NCI-H2081 (cell line): ENCODE measurements at regions not wholly inside any gene's neighbourhood (a gene's known extent, or its start where the extent isn't known, plus 50 kb on each side); places are given as distances from the start of the nearest gene placed in this dataset.
"Not testable (repeated sequence)": the region's sequence is repeated elsewhere in the genome, so short reads cannot be mapped to it uniquely, and the experiment has no call there.

Experiments
- DNase-seq, 2 experiments: peaks; one replicate each; lab custom pipeline; 2025; lab: John Stamatoyannopoulos, UW

DNA sequence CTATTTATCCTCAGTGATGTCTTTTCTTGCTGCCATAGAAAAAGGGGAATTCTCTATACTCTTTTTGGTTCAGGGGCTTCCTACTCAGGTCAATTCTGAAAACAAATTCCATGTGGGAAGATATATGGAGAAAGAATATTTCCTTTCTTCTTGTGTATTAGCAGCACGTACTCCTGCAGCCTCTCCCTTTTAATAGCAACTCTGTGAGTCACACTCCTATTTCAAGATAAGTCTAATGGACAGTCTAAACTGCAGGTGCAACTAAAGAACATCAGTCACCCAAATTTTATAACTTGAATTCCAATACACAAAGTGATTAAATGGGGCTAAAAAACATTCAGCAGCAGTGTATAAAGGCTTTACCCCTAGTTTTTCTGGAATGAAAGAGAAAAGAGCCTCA, 942.2 kb downstream of the CNTNAP5 start:
- no peak for DNase-seq

DNA sequence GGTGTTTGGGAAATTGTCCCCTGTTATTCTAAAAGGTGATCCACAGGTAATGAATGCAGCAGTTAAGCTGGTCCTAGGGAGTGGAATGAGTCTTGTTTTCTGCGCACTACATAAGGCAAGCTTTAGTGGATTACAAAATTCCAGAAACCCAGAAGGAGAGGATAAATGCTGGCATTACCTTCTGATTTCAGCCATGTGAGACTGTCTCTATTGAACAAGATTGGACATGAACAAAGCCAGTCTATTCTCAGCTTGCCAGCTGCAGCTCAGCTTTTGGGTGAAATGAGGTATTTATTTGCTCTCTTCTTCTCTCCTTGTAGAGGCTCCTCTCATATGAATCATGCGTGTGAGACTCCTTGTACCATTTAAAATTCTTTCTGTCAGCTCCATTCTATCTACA, 944.9 kb downstream of the CNTNAP5 start:
- DNase-seq = no peak

DNA sequence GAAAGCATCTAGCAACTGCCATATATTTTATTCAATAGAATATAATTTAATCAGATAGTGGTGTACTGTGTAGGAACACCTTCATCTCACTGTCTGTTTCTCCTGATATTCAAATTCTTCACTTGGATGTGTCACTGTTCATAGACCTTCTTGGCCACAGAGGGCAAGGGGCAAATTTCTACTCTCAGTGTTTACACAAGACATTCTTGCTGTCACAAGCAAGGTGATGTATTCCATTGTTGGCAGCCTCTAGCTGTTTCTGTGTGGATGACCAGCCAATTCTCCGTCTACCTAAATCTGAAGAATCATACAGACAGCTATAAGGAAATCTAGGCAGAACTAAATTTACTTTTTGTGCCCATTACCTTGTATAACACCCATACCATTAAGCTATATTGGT, 948.3 kb downstream of the CNTNAP5 start:
- no peak for DNase-seq

DNA sequence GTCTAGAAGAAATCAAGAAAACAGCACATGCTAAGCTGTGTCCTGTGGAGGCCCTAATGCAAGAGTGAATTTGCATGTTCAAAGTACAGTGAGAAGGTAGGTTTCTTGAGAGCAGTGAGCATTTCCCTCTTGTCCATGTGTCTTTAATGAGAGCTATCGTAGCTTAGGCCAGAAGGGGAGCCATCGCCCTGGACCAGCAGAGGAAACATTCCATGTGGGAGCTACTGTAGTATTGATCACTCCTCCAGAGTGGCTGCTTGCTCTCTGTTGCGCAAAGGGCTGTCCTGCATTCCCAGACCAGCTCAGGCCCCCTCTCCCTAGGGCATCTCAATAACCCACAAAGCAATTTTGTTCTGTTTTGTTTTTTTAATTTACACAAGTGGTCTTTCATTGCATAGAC, 950.1 kb downstream of the CNTNAP5 start:
- DNase-seq = no peak

DNA sequence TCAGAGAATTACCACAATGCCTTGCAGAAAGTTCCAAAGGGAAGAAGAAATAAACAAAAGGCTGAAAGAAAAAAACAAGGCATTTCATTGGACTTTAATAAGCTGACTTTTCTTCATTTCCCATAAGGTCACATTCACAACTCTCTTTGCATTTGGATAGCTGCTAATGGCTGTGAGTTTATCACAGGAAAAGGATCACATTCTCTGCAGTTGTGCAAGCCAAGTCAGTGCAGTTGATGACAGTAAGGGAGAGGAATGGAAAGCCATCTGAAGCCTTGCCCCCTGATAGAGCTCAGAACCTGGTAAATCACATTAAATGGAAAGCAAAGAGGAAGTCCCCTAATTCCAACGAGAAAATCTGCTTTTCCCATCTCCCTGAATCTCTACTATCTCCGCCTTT, 950.6 kb downstream of the CNTNAP5 start:
- DNase-seq = no peak

DNA sequence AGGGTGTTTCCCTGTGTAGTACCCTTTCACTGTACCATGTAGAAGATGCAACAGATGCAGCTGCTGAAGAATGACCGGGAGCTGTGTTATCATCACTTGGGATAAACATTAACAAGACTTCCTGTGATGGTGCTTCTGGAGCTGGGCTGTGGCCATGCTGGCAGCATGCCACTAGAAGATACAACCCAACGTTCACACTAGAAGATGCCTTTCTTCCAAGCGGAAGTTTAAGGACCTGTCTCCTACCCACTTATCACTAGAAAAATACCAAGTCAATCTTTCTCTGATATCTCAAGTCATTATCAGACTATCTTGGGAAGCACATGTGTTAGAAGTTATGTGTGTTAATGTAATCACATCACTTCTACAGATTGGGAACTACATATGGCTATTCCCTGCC, 953.5 kb downstream of the CNTNAP5 start:
- DNase-seq = no peak

DNA sequence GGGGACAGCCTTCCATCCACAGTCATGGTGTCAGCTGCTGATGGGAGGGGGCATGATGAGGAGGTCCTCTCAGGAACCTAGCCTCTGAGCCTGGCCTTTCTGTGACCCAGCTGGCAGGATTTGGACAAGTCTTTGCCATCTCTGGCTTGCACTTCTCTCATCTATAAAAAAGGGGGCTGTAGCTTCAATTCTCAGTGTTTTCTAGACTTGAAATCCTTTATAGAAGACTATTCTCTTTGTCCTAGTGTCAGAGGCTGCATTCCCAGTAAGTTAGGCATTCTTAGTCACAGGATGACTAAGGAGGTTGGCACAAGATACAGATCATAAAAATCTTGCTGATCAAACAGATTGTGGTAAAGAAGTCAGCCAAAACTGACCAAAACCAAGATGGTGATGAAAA, 958.5 kb downstream of the CNTNAP5 start:
- no peak for DNase-seq

DNA sequence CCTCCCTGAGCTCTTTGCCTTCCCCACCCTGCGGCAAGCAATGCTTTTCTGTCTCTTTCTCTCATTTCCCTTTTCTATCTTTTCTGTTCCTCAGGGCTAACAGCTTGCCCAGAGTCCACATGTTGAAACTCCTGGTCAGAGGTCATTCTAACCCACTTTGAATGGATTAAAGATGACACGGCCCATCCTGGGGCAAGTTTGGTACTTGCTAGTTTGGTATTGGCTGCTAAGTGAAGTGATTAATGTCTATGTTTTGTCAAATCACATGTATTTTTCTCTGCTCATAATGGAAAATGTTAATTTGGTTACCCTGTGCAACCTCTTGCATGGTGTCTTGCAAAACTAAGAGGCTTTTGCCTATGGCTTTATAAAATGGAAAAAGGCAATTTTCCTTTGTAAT, 960.2 kb downstream of the CNTNAP5 start:
- DNase-seq = no peak

DNA sequence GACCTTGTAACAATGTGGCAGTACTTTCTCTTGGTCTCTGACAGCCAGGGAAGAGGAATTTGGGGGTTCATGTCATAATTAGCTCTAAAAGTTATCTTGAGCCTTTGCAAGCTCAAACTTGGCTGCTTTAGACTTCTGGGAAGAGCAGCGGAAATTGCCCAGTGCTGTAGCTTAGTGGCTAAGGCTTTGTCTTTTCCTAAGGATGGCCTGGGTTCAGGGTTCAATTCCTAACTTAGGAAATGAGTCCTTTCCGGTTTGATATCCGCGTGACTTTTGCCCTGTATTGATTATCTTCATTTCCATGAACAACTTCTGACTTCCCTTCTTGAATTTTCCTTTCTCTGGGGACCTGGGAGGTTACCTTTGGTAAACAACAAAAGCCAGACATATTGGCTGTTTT, 961.0 kb downstream of the CNTNAP5 start:
- no peak for DNase-seq

DNA sequence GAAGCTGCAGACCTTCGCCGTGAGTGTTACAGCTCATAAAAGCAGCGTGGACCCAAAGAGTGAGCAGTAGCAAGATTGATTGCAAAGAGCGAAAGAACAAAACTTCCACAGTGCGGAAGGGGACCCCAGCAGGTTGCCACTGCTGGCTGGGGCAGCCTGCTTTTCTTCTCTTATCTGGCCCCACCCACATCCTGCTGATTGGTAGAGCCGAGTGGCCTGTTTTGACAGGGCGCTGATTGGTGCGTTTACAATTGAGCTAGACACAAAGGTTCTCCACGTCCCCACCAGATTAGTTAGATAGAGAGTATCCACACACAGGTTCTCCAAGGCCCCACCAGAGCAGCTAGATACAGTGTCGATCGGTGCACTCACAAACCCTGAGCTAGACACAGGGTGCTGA, 961.8 kb downstream of the CNTNAP5 start:
- DNase-seq = not testable (repeated sequence)

DNA sequence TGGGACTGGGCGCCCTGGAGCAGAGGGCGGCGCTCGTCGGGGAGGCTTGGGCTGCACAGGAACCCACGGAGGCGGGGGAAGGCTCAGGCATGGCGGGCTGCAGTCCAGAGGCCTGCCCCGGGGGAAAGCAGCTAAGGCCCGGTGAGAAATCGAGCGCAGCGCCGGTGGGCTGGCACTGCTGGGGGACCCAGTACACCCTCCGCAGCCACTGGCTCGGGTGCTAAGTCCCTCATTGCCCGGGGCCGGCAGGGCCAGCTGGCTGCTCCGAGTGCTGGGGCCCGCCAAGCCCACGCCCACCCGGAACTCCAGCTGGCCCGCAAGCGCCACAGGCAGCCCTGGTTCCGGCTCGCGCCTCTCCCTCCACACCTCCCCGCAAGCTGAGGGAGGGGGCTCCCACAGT, 962.3 kb downstream of the CNTNAP5 start:
- DNase-seq = not testable (repeated sequence)

DNA sequence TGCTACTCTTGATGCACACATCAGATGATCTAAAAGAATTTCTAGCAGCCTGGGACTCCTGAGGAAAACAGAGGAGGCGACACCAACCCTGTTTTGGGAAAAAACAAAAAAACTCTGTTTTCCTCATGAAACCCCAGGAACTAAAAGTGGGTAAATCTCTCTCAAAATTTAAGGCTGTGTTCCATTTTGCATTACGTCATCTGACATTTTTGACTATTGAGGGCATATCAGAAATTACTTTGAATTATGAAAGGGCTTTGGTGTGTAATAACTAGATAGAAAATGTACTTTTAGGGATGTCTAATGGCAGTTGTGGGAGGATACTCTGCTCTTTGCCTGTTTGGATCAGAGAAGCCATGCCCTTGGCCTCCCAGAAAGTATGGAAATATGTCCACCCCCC, 963.0 kb downstream of the CNTNAP5 start:
- no peak for DNase-seq

DNA sequence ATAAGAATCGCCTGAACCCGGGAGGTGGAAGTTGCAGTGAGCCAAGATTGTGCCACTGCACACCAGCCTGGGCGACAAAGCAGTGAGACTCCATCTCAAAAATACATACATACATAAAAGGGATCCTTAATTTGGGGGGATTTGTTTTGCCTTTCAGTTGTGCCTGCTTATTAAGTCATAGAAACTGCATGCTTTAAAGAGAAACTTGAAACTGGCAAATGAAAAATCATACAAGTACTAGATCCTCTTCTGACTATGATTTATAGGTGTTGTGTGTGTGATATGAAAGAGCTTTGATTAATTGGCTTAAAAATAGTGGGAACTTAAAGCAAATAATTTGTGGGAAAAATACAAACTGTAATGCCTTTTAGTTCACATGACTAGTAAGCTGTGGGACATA, 963.7 kb downstream of the CNTNAP5 start:
- DNase-seq = no peak

DNA sequence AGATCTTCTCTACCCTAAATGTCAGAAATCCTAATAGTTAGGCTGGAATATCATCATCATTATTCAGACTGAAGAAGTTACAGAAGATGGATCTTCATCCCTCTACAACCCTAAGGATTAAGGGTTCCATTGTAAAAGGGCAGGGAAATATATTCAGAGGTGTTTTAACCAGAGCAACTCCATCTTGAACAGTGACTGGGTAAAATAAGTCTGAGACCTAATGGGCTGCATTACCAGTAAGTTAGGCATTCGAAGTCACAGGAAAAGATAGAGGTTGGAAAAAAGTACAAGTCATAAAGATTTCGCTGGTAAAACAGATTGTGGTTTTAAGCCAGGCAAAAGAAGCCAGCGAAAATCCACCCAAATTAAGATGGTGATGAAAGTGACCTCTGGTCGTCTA, 968.7 kb downstream of the CNTNAP5 start:
- no peak for DNase-seq

DNA sequence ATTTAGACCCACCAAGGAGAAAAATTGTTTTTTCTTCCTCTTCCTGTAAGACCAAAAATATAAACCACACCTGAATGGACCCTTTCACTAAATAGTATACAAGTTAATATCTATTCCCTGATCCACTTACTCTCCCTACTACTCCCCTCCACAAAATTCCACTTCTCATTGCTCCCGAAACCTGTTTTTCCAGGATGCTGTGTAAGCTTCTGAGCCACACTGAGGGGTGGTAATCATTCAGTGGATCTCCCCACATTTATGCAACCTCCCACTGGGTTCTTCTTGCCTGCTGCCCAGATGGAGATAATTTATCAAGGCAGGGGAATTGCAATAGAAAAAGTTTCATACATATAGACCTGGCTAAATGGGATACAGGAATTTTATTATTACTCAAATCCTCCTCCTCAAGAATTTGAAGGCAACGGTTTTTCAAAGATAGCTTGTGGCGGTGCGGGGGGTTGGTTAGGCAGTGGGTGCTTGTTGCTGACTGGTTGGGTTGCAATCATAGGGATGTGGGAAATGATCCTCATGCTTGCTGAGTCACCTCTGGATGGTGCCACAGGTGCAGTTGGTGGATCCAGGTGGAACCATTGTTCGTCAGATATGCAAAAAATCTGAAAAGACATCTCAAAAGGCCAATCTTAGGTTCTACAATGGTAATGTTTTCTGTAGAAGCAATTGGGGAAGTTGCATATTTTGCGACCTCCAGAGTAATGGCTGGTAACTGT, 970.3 kb downstream of the CNTNAP5 start:
- DNase-seq = no peak

DNA sequence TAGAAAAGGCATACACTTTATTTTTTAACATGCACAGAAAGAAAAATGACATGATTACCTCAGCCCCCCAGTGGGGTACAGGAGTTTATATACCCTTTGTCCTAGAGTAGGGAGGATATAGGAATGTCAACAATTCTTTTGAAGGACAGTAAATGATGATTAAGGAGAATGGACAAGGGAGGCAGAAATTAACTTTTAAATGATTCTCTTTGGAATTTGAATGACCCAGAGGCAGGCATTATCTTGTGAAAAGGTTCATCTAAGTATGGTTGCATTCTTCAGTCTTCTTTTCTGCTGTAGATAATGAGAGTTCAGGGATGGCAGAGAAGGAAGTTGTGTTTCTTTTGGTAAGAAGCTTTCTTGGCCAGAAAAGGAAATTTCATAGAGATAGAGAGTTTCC, 971.3 kb downstream of the CNTNAP5 start:
- no peak for DNase-seq

DNA sequence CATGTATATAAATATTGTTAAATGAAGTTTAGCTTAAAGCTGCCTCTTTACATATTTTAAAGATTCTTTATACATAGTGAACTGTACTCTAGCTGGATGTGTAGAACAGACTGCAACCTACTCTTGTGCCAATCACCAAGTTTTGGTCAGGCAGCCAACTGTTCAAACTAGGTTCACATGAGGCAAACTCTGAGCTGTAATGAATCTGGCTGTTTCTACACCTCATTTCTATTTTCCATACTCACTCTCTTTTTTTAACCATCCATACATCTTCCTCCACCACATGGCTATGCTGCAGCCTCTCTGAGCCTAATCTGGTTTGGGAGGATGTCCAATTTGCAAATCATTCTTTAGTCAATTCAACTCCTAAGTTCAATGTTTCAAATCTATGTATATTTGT, 974.8 kb downstream of the CNTNAP5 start:
- DNase-seq = no peak

DNA sequence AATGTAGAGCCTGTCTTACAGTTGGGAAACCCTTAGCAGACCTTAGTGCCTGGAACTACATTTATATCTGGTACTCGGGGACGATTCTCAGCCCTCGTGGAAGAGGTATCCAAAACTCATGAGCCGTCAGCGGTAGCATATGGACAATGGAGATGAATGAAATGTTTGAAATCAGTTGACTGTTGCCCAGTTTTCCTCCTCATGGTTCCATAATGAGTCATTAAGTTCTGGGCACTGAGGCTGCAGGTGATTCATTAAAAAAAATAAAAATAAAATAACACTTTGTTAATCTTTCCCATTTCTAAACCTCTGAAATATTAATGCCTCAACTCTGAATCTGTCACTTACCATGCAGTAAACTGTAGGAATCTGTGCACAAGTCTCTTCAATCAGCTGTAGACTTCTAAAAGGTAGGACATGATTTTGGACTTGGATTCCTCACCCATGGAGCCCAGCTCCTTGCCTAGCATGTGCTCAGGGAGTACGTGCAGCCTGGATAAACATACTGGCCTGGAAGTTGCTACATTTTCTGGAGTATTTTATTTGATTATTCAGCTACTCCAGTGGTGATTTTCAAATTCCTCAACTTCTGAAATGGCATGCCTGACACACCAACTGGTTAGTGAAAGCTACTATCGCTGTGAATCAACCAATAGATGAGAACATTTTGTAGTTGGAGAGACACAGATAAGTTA, 979.2 kb downstream of the CNTNAP5 start:
- DNase-seq = no peak

DNA sequence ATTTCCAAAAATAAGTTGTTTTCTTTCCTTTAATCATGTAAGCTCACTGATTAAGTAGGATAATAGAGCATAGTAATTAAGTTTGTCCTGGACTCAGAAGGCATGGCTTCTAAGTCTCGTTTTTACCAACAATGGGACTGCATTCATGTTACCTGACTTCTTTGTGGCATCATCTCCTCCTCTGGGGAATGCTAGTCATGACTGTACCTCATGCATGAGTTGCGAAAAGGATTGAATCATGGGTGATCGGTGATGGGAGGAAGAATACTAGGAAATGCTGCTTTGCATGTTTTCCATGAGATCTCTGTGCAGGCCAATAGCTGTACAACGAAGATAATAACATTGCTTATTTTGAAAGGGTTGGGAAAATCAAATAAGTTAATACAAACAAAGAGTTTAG, 981.6 kb downstream of the CNTNAP5 start:
- no peak for DNase-seq

DNA sequence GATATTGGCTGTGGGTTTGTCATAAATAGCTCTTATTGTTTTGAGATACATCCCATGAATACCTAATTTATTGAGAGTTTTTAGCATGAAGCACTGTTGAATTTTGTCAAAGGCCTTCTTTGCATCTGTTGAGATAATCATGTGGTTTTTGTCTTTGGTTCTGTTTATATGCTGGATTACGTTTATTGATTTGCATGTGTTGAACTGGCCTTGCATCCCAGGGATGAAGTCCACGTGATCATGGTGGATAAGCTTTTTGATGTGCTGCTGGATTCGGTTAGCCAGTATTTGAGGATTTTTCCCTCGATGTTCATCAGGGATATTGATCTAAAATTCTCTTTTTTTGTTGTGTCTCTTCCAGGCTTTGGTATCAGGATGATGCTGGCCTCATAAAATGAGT, 1003.6 kb downstream of the CNTNAP5 start:
- not testable (repeated sequence) for DNase-seq

DNA sequence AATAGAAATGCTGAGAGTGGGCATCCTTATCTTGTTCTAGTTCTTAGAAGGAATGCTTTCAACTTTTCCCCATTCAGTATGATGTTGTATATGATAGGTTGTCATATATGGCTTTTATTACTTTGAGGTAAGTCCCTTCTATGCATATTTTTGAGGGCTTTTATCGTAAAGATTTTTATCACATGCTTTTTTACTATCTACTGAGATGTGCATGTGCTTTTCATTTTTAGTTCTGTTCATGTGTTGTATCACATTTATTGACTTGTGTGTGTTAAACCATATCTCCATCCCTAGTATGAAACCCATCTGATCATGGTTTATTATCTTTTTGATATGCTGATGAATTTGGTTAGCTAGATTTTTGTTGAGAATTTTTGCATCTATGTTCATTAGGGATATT, 1008.8 kb downstream of the CNTNAP5 start:
- no peak for DNase-seq

DNA sequence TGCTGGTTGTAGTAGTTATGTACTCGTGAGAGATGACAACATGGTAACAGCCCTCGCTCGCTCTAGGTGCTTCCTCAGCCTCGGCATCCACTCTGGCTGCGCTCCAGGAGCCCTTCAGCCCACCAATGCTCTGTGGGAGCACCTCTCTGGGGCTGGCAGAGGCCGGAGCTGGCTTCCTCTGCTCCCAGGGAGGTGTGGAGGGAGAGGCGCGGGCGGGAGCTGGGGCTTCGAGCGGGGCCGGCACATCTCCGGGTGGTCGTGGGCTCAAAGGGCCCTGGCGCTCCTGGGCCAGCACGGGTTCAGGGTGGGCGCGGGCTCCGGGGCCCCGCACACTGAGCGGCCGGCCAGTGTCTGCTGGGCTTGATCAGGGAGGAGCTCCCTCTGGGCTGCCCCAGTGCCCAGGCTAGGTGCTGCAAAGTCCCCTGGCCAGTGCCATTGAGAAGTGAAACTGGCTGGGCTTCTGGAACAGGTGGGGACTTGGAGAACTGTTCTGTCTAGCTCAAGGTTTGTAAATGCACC, 1012.1 kb downstream of the CNTNAP5 start:
- DNase-seq = no peak

DNA sequence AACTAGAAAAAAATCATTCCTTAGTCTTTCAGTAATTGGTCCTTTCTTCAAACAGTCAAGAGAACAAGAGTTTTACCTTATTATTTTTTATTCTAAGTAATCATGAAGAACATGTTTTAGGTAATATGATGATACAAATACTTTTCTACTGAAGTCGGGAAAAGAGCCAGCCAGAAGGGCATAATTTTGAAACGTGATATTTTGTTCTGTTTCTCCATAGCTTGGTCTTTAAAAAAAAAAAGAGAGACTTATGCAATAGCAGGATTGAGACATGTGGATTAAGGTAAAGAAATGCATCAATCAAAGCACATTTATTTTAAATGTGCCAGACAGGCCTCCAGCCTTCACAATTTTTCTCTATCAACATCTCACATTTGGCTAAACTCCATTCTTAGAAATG, 1016.8 kb downstream of the CNTNAP5 start:
- no peak for DNase-seq

DNA sequence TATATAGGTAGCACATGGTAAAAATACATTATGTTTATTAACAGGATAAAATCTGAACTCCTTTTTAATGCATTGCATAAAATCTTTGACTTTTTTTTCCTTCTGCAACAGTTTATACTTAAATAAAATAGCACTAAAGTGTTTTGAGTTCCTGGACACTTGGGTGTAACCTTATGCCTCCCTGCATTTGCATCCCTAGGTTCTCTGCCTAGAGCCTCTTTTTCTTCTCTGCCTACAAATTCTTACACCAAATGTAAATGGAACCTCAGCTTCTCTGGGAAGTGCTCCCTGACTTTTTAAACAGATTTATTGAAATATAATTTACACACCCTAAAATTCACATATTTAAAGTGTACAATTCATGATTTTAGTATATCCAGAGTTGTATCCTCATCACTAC, 1017.6 kb downstream of the CNTNAP5 start:
- DNase-seq = no peak
